SU-DHL-6 (cell line): ENCODE measurements at regions not wholly inside any gene's neighbourhood (a gene's known extent, or its start where the extent isn't known, plus 50 kb on each side); places are given as distances from the start of the nearest gene placed in this dataset.

Experiments
- H2AFZ ChIP-seq: fragments of 200-600 bp; sonication (generic); 2 replicates; pipeline ENCODE4 v1.6.1; 2014; ENCODE audit warnings: low read depth, mild to moderate bottlenecking, moderate library complexity, mixed read lengths, antibody characterized with exemption, low read length; ENCODE audit not compliant: severe bottlenecking
- H3F3A ChIP-seq: fragments of 200-600 bp; shearing (Covaris generic); 2 replicates; pipeline ENCODE4 v1.6.0; 2016; ENCODE audit warnings: antibody characterized with exemption, mild to moderate bottlenecking; ENCODE audit not compliant: insufficient read depth
- H3K27ac ChIP-seq: fragments of 200-600 bp; sonication (generic); 2 replicates; pipeline ENCODE4 v1.5.1; 2016; ENCODE audit warnings: low read depth, mild to moderate bottlenecking, low read length, moderate library complexity, mixed read lengths
- H3K27me3 ChIP-seq: fragments of 200-600 bp; sonication (generic), shearing (Covaris generic); 2 replicates; pipeline ENCODE4 v1.6.0; 2014; ENCODE audit warnings: mild to moderate bottlenecking, low read length
- H3K36me3 ChIP-seq: fragments of 200-600 bp; sonication (generic); 2 replicates; pipeline ENCODE4 v1.6.1; 2014; ENCODE audit warnings: mild to moderate bottlenecking, low read length, mixed read lengths
- H3K4me2 ChIP-seq: fragments of 300-600, 200-600 bp; shearing (Covaris generic), sonication (generic); 2 replicates; pipeline ENCODE4 v1.6.0; 2014; ENCODE audit warnings: low read length, low read depth, mild to moderate bottlenecking; ENCODE audit not compliant: poor library complexity, severe bottlenecking
- H3K4me3 ChIP-seq: fragments of 200-600 bp; sonication (generic); 2 replicates; pipeline ENCODE4 v1.5.1; 2014; ENCODE audit warnings: antibody characterized with exemption, low read length, mild to moderate bottlenecking, mixed read lengths; ENCODE audit not compliant: insufficient read depth, poor library complexity, severe bottlenecking
- H3K79me2 ChIP-seq: fragments of 200-600 bp; sonication (generic); 2 replicates; pipeline ENCODE4 v1.6.1; 2014; ENCODE audit warnings: mild to moderate bottlenecking, low read length, moderate library complexity; ENCODE audit not compliant: insufficient read depth
- H3K9ac ChIP-seq: fragments of 200-600 bp; sonication (generic); 2 replicates; pipeline ENCODE4 v1.7.0; 2014; ENCODE audit warnings: mild to moderate bottlenecking, low read length
- H3K9me2 ChIP-seq: fragments of 200-600 bp; sonication (generic); replicated peaks from 2 replicates; pipeline ENCODE4 v1.6.1; 2014; ENCODE audit warnings: low read length; ENCODE audit not compliant: insufficient read depth
- H3K9me3 ChIP-seq: fragments of 200-600 bp; sonication (generic); 2 replicates; pipeline ENCODE4 v1.6.1; 2014; ENCODE audit warnings: low read length, mixed read lengths; ENCODE audit not compliant: insufficient read depth
- H4K20me1 ChIP-seq: fragments of 200-600 bp; sonication (generic); 2 replicates; pipeline ENCODE4 v1.6.1; 2014; ENCODE audit warnings: low read depth, mild to moderate bottlenecking, antibody characterized with exemption, low read length, moderate library complexity, mixed read lengths
- EZH2phosphoT487 ChIP-seq: fragments of 200-600 bp; sonication (generic), shearing (Covaris generic); conservative IDR thresholded peaks from 2 replicates; pipeline ENCODE4 v1.6.1; 2018; ENCODE audit warnings: mild to moderate bottlenecking, antibody characterized with exemption, low read length, moderate library complexity, mixed read lengths
- TF ChIP-seq, protein P1 (sequence below): fragments of 200-600 bp; sonication (generic); IDR thresholded peaks from one replicate; pipeline ENCODE4 v1.5.1; 2017; ENCODE audit warnings: antibody characterized with exemption, mild to moderate bottlenecking, low read length, moderate library complexity; ENCODE audit not compliant: insufficient read depth, poor library complexity, severe bottlenecking

DNA sequence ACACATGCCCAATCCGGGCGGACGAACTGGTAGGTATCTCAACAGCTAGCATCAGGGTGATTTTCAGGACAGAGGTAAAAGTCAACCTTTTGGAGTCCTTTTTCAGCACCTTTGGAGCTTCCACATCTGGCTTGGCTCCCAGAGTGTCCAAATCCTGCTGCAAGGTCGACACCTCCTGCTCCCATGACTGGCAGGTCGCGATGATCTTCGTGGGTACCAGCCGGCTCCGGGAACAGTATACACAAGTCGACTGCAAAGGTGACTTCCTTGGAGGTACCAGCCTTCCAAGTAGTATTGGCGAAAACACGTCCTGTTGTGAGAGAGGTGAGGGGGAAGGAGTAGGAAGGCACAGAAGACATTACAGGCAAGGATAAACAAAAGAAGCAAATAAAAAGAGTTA is 672.7 kb downstream of the TMEM121 start:
- Histone ChIP-seq H3K9ac (no peak overlapping the region), H3K9me2 (no peaks in the 10 kb centered on the region), H3F3A (no peaks in the 10 kb centered on the region), H3K9me3 (no peaks in the 10 kb centered on the region), H3K27ac (no peak overlapping the region), H3K4me2 (no peak overlapping the region), H2AFZ (no peak overlapping the region), H4K20me1 (no peaks in the 10 kb centered on the region), H3K79me2 (no peaks in the 10 kb centered on the region), H3K4me3 (no peak overlapping the region), H3K36me3 (no peaks in the 10 kb centered on the region), H3K27me3 (no peaks in the 10 kb centered on the region)
- TF ChIP-seq, protein P1, sequence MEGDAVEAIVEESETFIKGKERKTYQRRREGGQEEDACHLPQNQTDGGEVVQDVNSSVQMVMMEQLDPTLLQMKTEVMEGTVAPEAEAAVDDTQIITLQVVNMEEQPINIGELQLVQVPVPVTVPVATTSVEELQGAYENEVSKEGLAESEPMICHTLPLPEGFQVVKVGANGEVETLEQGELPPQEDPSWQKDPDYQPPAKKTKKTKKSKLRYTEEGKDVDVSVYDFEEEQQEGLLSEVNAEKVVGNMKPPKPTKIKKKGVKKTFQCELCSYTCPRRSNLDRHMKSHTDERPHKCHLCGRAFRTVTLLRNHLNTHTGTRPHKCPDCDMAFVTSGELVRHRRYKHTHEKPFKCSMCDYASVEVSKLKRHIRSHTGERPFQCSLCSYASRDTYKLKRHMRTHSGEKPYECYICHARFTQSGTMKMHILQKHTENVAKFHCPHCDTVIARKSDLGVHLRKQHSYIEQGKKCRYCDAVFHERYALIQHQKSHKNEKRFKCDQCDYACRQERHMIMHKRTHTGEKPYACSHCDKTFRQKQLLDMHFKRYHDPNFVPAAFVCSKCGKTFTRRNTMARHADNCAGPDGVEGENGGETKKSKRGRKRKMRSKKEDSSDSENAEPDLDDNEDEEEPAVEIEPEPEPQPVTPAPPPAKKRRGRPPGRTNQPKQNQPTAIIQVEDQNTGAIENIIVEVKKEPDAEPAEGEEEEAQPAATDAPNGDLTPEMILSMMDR: no peak
- TF ChIP-seq EZH2phosphoT487: no peak

DNA sequence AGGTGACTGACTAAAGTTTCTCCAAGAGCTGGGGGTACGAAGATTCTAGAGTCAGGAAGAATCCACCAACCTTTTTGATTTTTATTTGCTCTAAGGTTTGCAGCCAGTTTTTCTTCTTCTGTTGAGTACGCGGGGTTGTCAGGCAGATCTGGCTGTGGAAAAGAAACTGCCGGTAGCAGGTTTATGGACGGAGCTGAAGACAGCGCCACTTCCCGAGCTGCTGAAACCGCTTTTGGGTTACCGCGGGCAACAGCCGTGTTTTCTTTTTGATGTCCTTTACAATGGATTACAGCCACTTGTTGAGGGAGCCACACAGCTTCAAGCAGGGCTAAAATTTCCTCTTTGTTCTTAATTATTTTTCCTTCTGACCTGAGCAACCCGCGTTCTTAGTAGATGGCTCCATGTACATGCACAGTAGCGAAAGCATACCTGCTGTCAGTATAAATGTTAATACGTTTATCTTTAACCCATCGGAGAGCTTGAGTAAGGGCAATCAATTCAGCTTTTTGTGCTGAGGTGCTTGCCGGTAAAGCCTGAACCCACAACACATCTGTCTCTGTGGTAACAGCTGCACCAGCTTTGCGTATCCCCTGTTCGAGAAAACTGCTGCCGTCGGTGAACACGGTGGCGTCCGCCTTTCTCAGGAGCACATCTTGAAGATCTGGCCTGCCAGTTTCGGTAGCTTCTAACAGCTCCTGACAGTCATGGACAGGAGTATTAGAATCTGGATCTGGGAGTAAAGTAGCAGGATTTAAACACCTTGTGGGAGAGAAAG is 674.3 kb downstream of the TMEM121 start:
- H4K20me1 ChIP-seq: no peaks in the 10 kb centered on the region
- H3K36me3 ChIP-seq: no peaks in the 10 kb centered on the region
- no peaks in the 10 kb centered on the region for H3F3A ChIP-seq
- TF ChIP-seq, protein P1: no peak
- no peak for TF ChIP-seq EZH2phosphoT487
- no peaks in the 10 kb centered on the region for H3K27me3 ChIP-seq
- H3K9ac ChIP-seq: no peak overlapping the region
- no peak overlapping the region for H3K27ac ChIP-seq
- H3K4me2 ChIP-seq: no peak overlapping the region
- no peaks in the 10 kb centered on the region for H3K9me3 ChIP-seq
- H3K79me2 ChIP-seq: no peaks in the 10 kb centered on the region
- H3K9me2 ChIP-seq: no peaks in the 10 kb centered on the region
- no peak overlapping the region for H2AFZ ChIP-seq
- H3K4me3 ChIP-seq: no peak overlapping the region

DNA sequence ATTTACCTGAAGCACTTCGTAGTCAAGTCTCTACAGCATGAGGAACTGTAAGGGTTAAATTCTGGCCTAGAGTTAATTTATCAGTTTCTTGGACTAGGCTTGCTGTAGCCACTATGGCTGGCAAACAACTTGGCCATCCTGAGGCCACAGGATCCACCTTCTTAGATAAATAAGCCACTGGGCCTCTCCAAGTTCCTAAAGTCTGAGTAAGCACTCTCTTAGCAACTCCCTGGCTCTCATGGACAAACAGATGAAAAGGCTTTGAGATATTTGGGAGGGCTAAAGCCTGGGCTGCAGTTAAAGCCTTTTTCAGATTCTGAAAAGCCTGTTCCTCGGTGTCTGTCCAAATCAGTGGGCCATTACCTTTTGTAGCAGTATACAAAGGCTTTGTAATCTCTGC is 675.0 kb downstream of the TMEM121 start:
- no peaks in the 10 kb centered on the region for H3F3A ChIP-seq
- no peak overlapping the region for H3K27ac ChIP-seq
- H3K9me2 ChIP-seq: no peaks in the 10 kb centered on the region
- no peaks in the 10 kb centered on the region for H3K79me2 ChIP-seq
- H3K4me3 ChIP-seq: no peak overlapping the region
- TF ChIP-seq, protein P1: no peak
- no peak for TF ChIP-seq EZH2phosphoT487
- H3K9me3 ChIP-seq: no peaks in the 10 kb centered on the region
- no peak overlapping the region for H2AFZ ChIP-seq
- no peaks in the 10 kb centered on the region for H3K36me3 ChIP-seq
- H4K20me1 ChIP-seq: no peaks in the 10 kb centered on the region
- H3K9ac ChIP-seq: no peak overlapping the region
- no peak overlapping the region for H3K4me2 ChIP-seq
- no peaks in the 10 kb centered on the region for H3K27me3 ChIP-seq
